Activated T-cell treated with anti-CD3 and anti-CD28 coated beads, Interleukin-2, amount 50 U/mL, for 72 hours (primary cell): ENCODE measurements at regions not wholly inside any gene's neighbourhood (a gene's known extent, or its start where the extent isn't known, plus 50 kb on each side); places are given as distances from the start of the nearest gene placed in this dataset.

ENCODE experiments used
- ATAC-seq, 2 donors: fragments of 150-1000 bp; cut with Tn5 transposase; replicated peaks in 1 of 2; 2 replicates each; pipeline ENCODE4 v1.10.0; 2021; ENCODE audit warnings: moderate library complexity in 2 of 2, mild to moderate bottlenecking in 1 of 2
- DNase-seq, 2 donors: peaks; one replicate each; pipeline ENCODE4 v3.0.0; 2021 to 2022; ENCODE audit warnings: mixed read lengths in 1 of 2
- H3K27ac Mint-ChIP-seq: one replicate; pipeline ENCODE4 v1.8.0; 2022; ENCODE audit warnings: mild to moderate bottlenecking, moderate library complexity, mixed read lengths
- H3K27me3 Mint-ChIP-seq: one replicate; pipeline ENCODE4 v1.8.0; 2022; ENCODE audit warnings: low read depth, mixed read lengths
- H3K36me3 Mint-ChIP-seq, 2 donors: one replicate each; pipeline ENCODE4 v1.8.0; 2022; ENCODE audit warnings: mixed read lengths in 2 of 2, mild to moderate bottlenecking in 1 of 2; ENCODE audit not compliant: insufficient read depth in 2 of 2
- H3K4me1 Mint-ChIP-seq: one replicate; pipeline ENCODE4 v1.8.0; 2022; ENCODE audit warnings: low read depth, mixed read lengths
- H3K4me3 Mint-ChIP-seq, 2 donors: one replicate each; pipeline ENCODE4 v1.8.0; 2022; ENCODE audit warnings: mild to moderate bottlenecking in 2 of 2, mixed read lengths in 2 of 2, moderate library complexity in 2 of 2
- H3K9me3 Mint-ChIP-seq, 2 donors: one replicate each; pipeline ENCODE4 v1.8.0; 2022; ENCODE audit warnings: mixed read lengths in 2 of 2

DNA sequence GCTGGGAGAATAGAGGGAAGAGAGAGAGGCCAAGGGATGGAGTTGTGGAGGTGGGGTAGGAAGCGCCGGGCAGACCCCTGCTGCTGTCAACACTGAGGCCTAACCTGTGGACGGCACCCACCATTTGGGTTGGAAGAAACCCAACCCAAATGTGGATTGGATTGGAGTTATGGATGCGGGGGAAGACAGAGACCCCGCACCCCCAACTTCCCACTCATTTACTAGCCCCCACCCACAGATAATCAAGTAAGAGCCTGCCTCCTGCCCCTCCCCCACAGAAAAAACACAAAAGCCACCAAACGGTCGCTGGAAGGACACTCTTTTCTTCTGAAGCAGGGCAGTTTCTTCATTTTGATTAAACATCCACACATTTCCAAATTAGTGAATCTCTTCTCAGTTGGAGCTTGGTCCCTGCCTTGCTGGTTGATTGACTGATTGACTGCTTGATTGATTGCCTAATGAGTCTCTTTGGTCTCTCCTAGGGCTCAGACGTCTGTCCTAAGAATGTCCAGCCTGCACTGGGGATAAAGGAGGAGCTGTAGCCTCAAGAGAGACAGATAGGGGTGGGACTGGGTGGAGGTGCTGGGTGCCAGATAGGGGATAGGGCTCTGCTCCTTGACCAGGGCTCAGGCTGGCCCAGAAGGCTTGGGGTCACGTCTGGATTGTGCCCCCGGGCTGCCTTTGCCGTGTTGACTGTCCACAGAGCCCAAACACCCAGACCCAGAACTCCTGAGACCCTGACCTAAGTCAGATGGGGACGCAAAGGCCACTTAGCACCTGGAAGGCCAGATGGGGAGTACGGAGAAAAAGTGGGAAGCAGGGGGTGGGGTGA, 74.9 kb upstream of the FOXP4 start:
- no peak overlapping the region for H3K27ac Mint-ChIP-seq
- no peaks in the 10 kb centered on the region for H3K9me3 Mint-ChIP-seq
- H3K27me3 Mint-ChIP-seq = peaks cover 76% of the 10 kb centered on the region
- no peak overlapping the region for H3K4me3 Mint-ChIP-seq
- no peaks in the 10 kb centered on the region for H3K36me3 Mint-ChIP-seq
- no peak for ATAC-seq
- H3K4me1 Mint-ChIP-seq = peaks cover 6% of the 10 kb centered on the region
- no peak for DNase-seq

GRCh38 chr6:41474213-41474933, 71.8 kb upstream of the FOXP4 start:
- Mint-ChIP-seq H3K27ac (no peak overlapping the region), H3K9me3 (no peaks in the 10 kb centered on the region), H3K27me3 (peaks cover 58% of the 10 kb centered on the region), H3K36me3 (no peaks in the 10 kb centered on the region), H3K4me1 (peaks cover 6% of the 10 kb centered on the region), H3K4me3 (no peak overlapping the region)
- DNase-seq (no peak), ATAC-seq (peak; percentile 24 to 39)

- Mint-ChIP-seq H3K27ac (no peak overlapping the region), H3K36me3 (no peaks in the 10 kb centered on the region), H3K9me3 (no peaks in the 10 kb centered on the region), H3K27me3 (peaks cover 50% of the 10 kb centered on the region), H3K4me1 (no peaks in the 10 kb centered on the region), H3K4me3 (no peak overlapping the region)
- no peak for DNase-seq
- no peak for ATAC-seq
Observed at GRCh38 chr6:41475164-41475563, 71.0 kb upstream of the FOXP4 start.

GRCh38 chr6:41475737-41476357, 70.3 kb upstream of the FOXP4 start:
- Mint-ChIP-seq H3K4me1 (no peaks in the 10 kb centered on the region), H3K9me3 (no peaks in the 10 kb centered on the region)
- ATAC-seq = no peak

DNA sequence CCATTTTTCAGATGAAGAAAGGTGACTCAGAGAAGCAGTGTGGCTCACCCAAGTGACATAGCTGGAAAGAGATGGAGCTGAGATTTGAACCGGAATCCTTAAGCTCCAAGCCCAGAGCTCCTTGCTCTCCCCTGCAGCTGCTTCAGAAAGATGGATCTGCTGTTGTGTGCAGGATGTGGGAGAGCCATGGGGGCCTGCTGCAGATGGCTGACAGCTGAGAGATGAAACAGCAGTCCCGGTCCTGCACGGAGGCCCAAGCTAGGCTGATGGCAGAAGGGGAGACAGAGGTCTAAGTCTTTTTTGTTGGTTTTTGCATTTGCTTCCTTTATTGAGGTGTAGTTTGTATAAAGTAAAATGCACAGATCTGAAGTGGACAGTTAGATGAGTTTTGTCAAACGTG, 69.8 kb upstream of the FOXP4 start:
- Mint-ChIP-seq H3K27ac (no peak overlapping the region), H3K36me3 (no peaks in the 10 kb centered on the region), H3K27me3 (peaks cover 41% of the 10 kb centered on the region), H3K4me1 (no peaks in the 10 kb centered on the region), H3K4me3 (no peak overlapping the region), H3K9me3 (no peaks in the 10 kb centered on the region)
- ATAC-seq = no peak
- DNase-seq = no peak

More at GRCh38 chr6:41475737-41476357, 70.3 kb upstream of the FOXP4 start:
- DNase-seq = no peak
- H3K4me3 Mint-ChIP-seq = no peak overlapping the region
- H3K36me3 Mint-ChIP-seq = no peaks in the 10 kb centered on the region
- no peak overlapping the region for H3K27ac Mint-ChIP-seq
- peaks cover 47% of the 10 kb centered on the region for H3K27me3 Mint-ChIP-seq

- Mint-ChIP-seq H3K27me3 (peaks cover 32% of the 10 kb centered on the region), H3K36me3 (no peaks in the 10 kb centered on the region), H3K9me3 (no peaks in the 10 kb centered on the region), H3K4me1 (no peaks in the 10 kb centered on the region), H3K4me3 (no peak overlapping the region), H3K27ac (no peak overlapping the region)
- ATAC-seq = no peak
- no peak for DNase-seq
Observed at GRCh38 chr6:41477572-41477971, 68.6 kb upstream of the FOXP4 start.

- ATAC-seq = no peak
- H3K27ac Mint-ChIP-seq = no peak overlapping the region
- H3K4me1 Mint-ChIP-seq = no peaks in the 10 kb centered on the region
- DNase-seq = no peak
- H3K36me3 Mint-ChIP-seq = no peaks in the 10 kb centered on the region
- H3K27me3 Mint-ChIP-seq = peaks cover 10% of the 10 kb centered on the region
- H3K9me3 Mint-ChIP-seq = no peaks in the 10 kb centered on the region
- H3K4me3 Mint-ChIP-seq = no peak overlapping the region
Observed at GRCh38 chr6:41483943-41484342, 62.2 kb upstream of the FOXP4 start.

DNA sequence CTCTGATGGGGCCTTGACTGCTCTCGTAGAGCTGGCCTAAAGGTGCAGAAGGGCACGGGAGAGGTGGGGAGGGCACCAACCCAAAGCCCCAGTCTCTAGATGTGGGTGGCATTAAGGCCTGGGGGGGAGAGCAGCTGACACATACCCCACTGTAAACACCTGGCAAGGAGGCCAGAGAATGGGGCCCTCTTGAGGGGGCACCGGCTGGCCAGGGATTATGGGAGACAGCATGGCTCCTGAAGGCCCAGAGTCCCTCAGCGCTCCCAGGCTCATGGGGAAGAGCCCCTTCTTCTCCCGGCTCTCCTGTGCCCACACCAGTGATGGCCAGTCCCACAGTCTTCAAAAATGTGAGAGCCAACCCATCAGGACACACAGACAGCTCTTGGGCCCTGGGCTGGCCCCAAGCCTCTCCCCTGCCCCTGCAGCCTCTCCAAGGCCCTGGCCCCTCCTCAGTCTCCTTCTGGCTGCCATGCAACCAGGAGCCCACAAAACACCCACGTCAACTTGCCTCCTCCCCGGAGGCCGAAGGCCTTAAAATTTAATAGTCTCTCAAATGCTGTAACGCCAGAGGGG, 58.2 kb upstream of the FOXP4 start:
- no peak for DNase-seq

GRCh38 chr6:41488433-41489119, 57.6 kb upstream of the FOXP4 start:
- Mint-ChIP-seq H3K27me3 (peaks cover 37% of the 10 kb centered on the region), H3K9me3 (no peaks in the 10 kb centered on the region), H3K4me1 (no peaks in the 10 kb centered on the region), H3K36me3 (no peaks in the 10 kb centered on the region), H3K4me3 (no peak overlapping the region), H3K27ac (no peak overlapping the region)
- DNase-seq (no peak), ATAC-seq (no peak)

More for the DNA sequence above, 58.2 kb upstream of the FOXP4 start:
- peaks cover 37% of the 10 kb centered on the region for H3K27me3 Mint-ChIP-seq
- H3K4me1 Mint-ChIP-seq = no peaks in the 10 kb centered on the region
- no peaks in the 10 kb centered on the region for H3K9me3 Mint-ChIP-seq
- no peak for ATAC-seq
- no peaks in the 10 kb centered on the region for H3K36me3 Mint-ChIP-seq
- H3K27ac Mint-ChIP-seq = no peak overlapping the region
- H3K4me3 Mint-ChIP-seq = no peak overlapping the region

GRCh38 chr6:41489120-41489851, 56.9 kb upstream of the FOXP4 start:
- DNase-seq (no peak), ATAC-seq (no peak)
- Mint-ChIP-seq H3K9me3 (no peaks in the 10 kb centered on the region), H3K36me3 (no peaks in the 10 kb centered on the region), H3K27ac (no peak overlapping the region), H3K27me3 (peaks cover 44% of the 10 kb centered on the region), H3K4me3 (no peak overlapping the region), H3K4me1 (no peaks in the 10 kb centered on the region)

DNA sequence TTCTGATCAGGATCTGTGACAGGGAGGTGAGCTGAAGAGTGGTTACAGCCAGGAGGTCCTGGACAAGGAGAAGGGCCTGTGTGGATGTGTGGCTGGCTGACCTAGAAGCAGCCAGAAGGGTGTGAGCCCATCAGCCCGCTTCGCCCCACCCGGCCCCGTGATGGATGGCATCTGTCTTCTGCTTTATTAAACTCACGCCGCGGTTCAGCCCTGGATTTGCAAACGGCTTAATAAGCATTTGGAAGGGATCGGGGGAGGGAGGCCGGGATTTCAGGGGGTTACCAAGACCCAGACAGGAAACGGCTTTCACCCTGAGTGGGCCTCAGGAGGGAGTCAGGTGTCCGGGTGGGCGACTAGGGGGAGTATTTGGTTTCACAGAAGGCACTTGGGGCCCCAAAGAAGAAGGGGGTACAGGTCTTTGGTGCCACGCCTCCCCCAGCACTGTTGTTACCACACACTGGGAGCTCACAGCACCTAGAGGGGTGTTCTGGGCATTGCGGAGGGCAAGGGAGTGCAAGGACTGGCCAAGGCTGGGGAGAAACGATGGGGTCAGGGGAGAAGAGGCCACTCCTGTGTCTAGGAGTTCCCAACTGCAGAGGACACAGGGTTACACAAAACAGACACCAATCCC, 53.8 kb upstream of the FOXP4 start:
- H3K4me3 Mint-ChIP-seq = no peak overlapping the region
- DNase-seq (no peak), ATAC-seq (no peak)
- H3K4me1 Mint-ChIP-seq = no peaks in the 10 kb centered on the region
- H3K36me3 Mint-ChIP-seq = no peaks in the 10 kb centered on the region
- peaks cover 49% of the 10 kb centered on the region for H3K27me3 Mint-ChIP-seq
- H3K27ac Mint-ChIP-seq = no peak overlapping the region
- no peaks in the 10 kb centered on the region for H3K9me3 Mint-ChIP-seq
